NCI-H226 (cell line): ENCODE measurements at regions not wholly inside any gene's neighbourhood (a gene's known extent, or its start where the extent isn't known, plus 50 kb on each side); places are given as distances from the start of the nearest gene placed in this dataset.
A peak's percentile ranks its signal among the peaks of the same experiment; 100 is the strongest.
"Not testable (repeated sequence)": the region's sequence is repeated elsewhere in the genome, so short reads cannot be mapped to it uniquely, and the experiment has no call there.

ENCODE experiments used
- DNase-seq: peaks from one replicate; pipeline ENCODE4 v3.0.0-alpha.2; 2015

DNA sequence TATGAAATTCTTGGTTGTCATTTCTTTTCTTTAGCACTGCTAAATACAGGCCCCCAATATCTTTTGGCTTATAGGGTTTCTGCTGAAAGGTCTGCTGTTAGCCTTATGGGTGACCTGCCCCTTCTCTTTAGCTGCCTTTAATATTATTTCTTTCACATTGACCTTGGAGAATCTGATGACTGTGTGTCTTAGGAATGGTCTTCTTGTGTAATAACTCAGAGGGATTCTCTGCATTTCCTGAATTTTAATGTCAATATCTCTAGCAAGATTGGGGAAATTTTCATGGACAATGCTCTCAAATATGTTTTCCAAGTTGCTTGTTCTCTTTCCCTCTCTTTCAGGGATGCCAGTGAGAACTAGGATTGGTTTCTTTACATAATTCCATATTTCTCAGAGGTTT is 292.4 kb downstream of the SLC7A11 start:
- peak; percentile 40 for DNase-seq

GRCh38 chr4:137946453-137947174 is 295.5 kb downstream of the SLC7A11 start:
- DNase-seq, result peak; percentile 80

DNA sequence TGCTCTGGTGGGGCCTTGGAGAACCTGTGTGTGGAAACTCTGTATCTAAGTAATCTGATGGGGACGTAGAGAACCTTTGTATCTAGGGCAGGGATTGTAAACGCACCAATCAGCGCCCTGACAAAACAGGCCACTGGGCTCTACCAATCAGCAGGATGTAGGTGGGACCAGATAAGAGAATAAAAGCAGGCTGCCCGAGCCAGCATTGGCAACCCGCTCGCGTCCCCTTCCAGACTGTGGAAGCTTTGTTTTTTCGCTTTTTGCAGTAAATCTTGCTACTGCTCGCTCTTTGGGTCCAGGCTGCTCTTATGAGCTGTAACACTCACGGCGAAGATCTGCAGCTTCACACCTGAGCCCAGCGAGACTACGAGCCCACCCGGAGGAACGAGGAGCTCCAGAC is 299.3 kb downstream of the SLC7A11 start:
- not testable (repeated sequence) for DNase-seq

DNA sequence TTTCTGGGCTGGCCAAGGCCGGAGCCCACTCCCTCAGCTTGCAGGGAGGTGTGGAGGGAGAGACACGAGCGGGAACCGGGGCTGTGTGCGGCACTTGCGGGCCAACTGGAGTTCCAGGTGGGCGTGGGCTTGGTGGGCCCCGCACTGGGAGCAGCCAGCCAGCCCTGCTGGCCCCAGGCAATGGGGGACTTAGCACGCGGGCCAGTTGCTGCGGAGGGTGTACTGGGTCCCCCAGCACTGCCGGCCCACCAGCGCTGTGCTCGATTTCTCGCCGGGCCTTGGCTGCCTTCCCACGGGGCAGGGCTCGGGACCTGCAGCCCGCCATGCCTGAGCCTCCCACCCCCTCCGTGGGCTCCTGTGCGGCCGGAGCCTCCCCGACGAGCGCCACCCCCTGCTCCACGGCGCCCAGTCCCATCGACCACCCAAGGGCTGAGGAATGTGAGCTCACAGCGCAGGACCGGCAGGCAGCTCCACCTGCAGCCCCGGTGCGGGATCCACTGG is 300.1 kb downstream of the SLC7A11 start:
- not testable (repeated sequence) for DNase-seq

- DNase-seq, result no peak
These were observed 307.2 kb downstream of the SLC7A11 start for GRCh38 chr4:137934911-137935310.

DNA sequence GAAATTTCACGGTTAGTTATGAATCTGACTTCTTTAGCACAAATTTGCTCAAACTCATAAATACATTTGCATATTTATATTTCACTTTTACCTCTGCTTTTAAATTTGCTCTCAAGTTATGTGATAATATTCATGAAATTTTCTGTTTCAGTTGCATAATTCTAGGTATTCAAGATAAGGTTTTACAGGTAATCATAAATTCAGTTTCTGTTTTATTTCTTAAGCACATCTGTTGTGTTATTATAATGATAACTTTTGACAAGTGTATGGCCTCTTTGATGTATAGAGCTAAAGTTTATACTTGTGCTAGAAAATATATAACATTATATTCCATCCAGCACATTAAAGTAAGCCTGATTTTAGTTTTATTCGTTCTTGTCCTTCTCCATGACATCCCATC is 308.1 kb downstream of the SLC7A11 start:
- DNase-seq, result no peak

DNA sequence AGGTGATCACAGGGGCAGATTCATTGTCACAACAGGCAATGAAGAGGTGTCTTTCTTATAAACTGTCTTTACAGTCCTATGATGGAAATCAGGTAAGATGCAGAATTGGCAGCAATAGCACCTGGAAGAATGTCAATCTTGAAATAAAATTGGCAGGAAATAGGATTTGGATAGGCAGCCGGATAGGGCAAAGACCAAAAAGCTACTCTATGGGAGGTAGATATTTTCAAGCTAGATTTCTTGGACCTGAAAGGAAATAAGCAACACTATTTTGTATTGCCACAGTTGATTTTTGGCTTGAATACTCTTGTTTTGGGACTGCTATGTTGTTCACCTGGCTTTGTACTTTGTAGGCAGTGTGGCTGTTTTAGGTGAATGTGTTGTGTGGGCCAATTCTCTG is 314.2 kb downstream of the SLC7A11 start:
- no peak for DNase-seq

DNA sequence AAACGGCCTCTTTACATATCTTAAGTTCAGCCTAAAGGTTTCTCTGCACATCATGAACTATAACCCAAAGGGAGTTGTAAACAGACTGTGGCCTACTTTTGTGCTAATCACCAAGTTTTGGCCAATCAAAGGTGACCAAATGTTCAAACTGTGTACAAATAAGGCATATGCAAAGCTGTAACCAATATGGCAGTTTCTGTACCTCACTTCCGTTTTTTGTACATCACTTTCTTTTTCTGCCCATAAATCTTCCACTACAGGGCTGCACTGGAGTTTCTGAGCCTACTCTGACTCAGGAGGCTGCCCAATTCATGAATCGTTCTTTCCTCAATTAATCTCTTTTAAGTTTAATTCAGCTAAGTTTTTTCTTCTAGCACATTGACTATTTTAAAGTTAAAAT is 318.7 kb downstream of the SLC7A11 start:
- DNase-seq, result no peak

DNA sequence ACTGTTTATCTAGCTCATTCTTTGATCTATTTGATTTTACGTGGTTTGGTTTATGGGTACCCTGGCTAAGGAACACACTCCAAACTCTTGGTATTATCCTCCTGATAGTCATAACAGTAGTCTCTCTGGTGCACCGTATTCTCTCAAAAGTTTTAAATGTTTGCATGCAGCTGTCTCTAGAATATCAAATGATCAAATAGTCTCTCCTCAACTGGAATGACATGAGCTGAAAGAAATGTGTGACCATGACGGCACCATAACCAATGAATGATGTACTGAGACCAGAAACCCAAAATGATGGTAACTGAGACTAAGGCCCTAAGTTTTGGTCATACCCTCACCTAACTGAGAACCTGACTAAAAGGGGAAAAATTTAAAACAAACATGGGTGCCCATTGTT is 319.4 kb downstream of the SLC7A11 start:
- DNase-seq, result no peak

DNA sequence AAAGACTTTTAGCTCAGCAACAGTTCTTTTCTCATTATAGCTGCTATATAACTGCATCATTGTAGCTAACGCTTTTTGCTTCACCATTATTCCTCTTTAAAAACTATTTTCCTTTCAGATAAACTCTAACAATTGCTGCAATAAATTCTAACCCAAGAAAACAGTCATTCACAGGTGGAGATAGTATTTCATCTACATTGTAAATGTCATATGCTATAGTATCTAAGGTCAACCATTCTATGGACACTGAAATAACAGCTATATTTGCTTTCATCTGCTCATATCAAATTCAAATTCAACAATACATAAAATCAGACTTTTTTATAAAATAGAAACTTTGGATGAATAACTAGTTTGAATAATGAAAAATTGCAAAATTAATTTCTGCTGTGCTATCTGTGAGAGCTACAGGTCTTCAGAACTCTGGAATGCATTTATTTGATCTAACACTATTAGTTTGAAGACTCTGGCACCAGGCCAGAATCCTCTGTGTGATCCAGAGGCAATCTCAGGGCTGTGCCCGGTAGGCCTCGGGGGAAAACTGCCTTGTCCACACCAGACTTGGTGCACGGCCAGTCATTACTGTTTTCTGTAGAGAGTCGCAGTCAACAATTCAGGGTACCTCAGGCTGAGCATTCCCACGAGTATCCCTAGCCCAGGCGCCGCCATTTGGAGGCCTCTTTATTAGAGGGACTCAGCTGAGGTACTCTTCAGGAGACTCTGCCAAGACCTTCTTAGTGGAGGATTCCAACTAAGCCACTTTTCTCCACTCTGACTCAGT is 332.4 kb downstream of the SLC7A11 start:
- peak; percentile 9 for DNase-seq

DNA sequence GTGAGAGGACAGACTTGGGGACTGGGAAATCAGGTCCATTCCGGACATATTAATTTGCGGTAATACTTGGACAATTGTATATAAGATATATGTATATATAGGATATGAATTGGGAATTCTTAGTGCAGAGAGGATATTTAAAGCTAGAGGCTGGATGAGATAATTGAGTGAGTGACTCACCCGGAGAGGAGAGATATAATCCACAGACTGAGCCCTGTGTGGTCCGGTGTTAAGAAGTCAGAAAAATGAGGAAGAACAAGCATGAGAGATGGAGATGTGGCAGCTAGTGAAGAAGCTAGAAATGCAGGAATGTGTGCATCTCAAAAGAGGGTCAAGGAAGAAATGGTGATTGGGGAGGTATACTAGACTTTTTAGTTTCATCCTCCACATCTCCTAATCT is 336.2 kb downstream of the SLC7A11 start:
- DNase-seq, result peak; percentile 29

GRCh38 chr4:137901114-137901513 is 341.0 kb downstream of the SLC7A11 start:
- no peak for DNase-seq

- peak; percentile 20 for DNase-seq
These were observed 345.9 kb downstream of the SLC7A11 start for GRCh38 chr4:137896221-137896737.

GRCh38 chr4:137895515-137895914 is 346.6 kb downstream of the SLC7A11 start:
- DNase-seq, result not testable (repeated sequence)

DNA sequence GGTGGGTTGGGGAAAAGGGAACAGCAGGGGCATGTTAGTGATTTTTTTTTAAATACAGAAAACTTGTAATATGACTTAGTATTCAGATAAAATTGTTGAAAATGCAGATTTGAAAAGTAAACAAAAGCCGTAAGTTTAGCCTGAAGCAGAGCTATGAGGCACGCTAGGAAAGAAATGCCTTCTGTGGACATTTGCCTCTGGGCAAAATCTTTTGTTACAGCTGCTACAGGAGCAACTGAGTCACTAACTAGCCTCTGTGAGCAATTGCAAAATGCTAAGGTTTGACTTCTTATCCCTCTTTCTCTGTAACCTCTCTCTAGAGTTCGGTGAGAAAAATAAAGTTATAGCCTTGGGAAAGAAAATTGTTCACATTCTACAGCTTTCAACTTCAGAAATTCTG is 350.0 kb downstream of the SLC7A11 start:
- no peak for DNase-seq

- DNase-seq, result no peak
These were observed 351.3 kb downstream of the SLC7A11 start for GRCh38 chr4:137890812-137891211.

- DNase-seq, result no peak
These were observed 349.3 kb upstream of the PCDH18 start for GRCh38 chr4:137881641-137882040.

- DNase-seq, result not testable (repeated sequence)
These were observed 335.8 kb upstream of the PCDH18 start for GRCh38 chr4:137868067-137868466.

DNA sequence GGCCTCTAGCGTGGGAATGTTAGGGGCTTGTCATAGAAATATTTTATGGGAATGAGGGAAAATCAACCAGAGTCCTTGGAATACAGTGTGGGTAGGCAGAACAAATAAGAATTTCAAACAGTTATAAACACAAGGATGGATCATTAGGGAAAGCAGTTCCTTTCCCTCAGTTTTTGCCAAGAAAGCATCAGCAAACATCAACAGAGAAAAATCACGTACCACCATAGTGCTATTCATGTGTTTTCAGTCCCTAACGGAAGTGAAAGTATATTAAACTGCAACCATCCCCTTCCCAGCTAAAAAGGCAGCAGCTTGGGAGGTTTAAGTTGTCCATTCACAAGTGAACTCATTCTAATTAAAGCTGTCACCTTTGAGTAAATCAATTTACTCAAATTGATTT is 334.4 kb upstream of the PCDH18 start:
- DNase-seq, result no peak

GRCh38 chr4:137861682-137862081 is 329.4 kb upstream of the PCDH18 start:
- no peak for DNase-seq

DNA sequence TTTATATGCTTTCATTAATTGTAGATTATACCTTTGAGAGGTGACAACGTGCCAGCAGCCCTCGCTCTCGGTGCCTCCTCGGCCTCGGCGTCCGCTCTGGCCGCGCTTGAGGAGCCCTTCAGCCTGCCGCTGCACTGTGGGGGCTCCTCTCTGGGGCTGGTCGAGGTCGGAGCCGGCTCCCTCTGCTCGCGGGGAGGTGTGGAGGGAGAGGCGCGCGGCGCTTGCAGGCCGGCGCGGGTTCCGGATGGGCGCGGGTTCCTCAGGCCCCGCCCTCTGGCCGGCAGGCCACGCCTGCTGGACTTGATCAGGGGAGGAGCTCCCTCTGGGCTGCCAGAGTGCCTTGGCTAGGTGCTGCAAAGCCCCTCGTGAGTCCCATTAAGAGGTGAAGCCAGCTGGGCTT is 321.1 kb upstream of the PCDH18 start:
- DNase-seq, result no peak

GRCh38 chr4:137852326-137852725 is 320.0 kb upstream of the PCDH18 start:
- no peak for DNase-seq

- DNase-seq, result no peak
These were observed 319.1 kb upstream of the PCDH18 start for GRCh38 chr4:137851435-137851834.

DNA sequence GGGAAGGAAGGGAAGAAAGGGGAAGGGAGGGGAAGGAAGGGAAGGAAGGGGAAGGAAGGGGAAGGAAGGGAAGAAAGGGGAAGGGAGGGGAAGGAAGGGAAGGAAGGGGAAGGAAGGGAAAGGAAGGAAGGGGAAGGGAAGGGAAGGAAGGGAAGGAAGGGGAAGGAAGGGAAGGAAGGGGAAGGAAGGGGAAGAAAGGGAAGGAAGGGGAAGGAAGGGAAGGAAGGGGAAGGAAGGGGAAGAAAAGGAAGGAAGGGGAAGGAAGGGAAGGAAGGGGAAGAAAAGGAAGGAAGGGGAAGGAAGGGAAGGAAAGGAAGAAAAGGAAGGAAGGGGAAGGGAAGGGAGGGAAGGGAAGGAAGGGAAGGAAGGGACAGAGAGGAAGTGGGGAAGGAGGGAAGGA is 295.7 kb upstream of the PCDH18 start:
- not testable (repeated sequence) for DNase-seq
